Thymus (tissue), 11 donors: ENCODE measurements at regions not wholly inside any gene's neighbourhood (a gene's known extent, or its start where the extent isn't known, plus 50 kb on each side); places are given as distances from the start of the nearest gene placed in this dataset.

Experiments
- DNase-seq, 9 donors: peaks; one replicate each; pipeline ENCODE4 v3.0.0-alpha.2; 2013; ENCODE audit warnings: low spot score in 9 of 9, low read depth in 6 of 9, missing footprints in 1 of 9
- H3K27ac ChIP-seq, 2 donors: one replicate each; pipeline ENCODE4 v1.5.1; 2013; ENCODE audit warnings: control low read depth in 1 of 2, low read depth in 1 of 2, low read length in 1 of 2, mild to moderate bottlenecking in 1 of 2, moderate library complexity in 1 of 2
- H3K27me3 ChIP-seq, 2 donors: one replicate each; pipeline ENCODE4 v1.5.1; 2013; ENCODE audit warnings: low read length in 1 of 2; ENCODE audit not compliant: control insufficient read depth in 2 of 2, insufficient read depth in 1 of 2
- H3K36me3 ChIP-seq, 2 donors: one replicate each; pipeline ENCODE4 v1.5.1; 2013; ENCODE audit warnings: low read length in 1 of 2, mild to moderate bottlenecking in 1 of 2, moderate library complexity in 1 of 2; ENCODE audit not compliant: control insufficient read depth in 2 of 2, insufficient read depth in 2 of 2
- H3K4me1 ChIP-seq, 2 donors: one replicate each; pipeline ENCODE4 v1.5.1; 2013; ENCODE audit warnings: low read length in 2 of 2; ENCODE audit not compliant: control insufficient read depth in 2 of 2, insufficient read depth in 2 of 2
- H3K4me3 ChIP-seq, 2 donors: one replicate each; pipeline ENCODE4 v1.5.1; 2013; ENCODE audit warnings: low read length in 2 of 2, control low read depth in 1 of 2, mild to moderate bottlenecking in 1 of 2
- H3K9me3 ChIP-seq, 2 donors: one replicate each; pipeline ENCODE4 v1.5.1; 2013; ENCODE audit warnings: low read length in 1 of 2, mild to moderate bottlenecking in 1 of 2; ENCODE audit not compliant: control insufficient read depth in 2 of 2, insufficient read depth in 1 of 2
- WGBS: extraction: QIAGEN DNeasy Blood & Tissue Kit; methylation state at CpG from one replicate; pipeline ENCODE4 v1.1.7; 2013; 5-methylcytosine and 5-hydroxymethylcytosine counted together
- donor health status: healthy.

DNA sequence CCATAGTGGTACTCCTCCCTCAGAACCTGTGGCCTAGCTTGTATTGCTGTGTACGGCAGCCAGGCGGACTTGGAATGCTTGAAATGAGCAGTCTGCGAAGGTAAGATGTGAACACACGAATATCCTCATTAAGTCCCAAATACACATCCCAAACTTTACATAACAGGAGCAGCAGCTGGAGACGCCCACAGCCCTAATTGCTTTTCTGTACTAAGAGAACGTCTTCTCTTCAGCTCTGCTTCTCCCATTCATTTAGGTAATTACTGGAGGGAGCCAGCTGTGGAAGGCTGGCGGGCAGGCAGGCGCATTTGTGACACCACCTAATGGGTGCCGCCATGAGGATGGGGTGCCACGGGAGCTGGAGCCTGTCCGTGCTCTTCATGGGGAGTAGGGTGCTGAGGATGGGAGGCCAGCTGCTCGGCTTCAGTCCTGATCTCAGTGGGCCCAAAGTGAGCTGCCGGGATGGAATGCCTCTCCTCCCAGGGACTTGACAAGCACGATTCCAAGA, 66.6 kb upstream of the POU3F1 start:
- H3K4me1 ChIP-seq: no peaks in the 10 kb centered on the region
- H3K9me3 ChIP-seq: no peaks in the 10 kb centered on the region
- no peaks in the 10 kb centered on the region for H3K27me3 ChIP-seq
- H3K36me3 ChIP-seq: no peaks in the 10 kb centered on the region
- H3K4me3 ChIP-seq: no peak overlapping the region
- no peak for DNase-seq
- 92% methylated on average over 14 of the region's 14 CpGs for WGBS
- H3K27ac ChIP-seq: no peak overlapping the region

DNA sequence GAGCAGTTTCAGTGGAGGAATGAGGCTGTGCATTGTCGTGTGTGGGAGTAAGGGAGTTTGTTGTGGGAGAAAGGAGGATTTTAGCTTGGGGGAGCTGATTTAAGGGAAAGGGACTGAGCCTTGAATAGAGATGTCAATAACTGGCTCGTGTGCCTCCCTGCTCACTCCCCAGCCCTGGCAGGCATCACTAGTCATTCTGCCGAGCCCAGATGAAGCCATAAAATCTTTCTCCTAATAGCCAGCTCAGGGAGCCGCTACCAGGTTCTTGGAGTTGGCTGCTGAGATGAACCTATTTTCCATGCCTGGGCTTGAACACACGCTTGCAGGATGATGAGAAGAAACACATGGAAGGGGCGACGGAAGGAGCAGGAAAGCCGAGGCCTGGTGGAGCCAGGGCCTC, 65.0 kb upstream of the POU3F1 start:
- no peak for DNase-seq

DNA sequence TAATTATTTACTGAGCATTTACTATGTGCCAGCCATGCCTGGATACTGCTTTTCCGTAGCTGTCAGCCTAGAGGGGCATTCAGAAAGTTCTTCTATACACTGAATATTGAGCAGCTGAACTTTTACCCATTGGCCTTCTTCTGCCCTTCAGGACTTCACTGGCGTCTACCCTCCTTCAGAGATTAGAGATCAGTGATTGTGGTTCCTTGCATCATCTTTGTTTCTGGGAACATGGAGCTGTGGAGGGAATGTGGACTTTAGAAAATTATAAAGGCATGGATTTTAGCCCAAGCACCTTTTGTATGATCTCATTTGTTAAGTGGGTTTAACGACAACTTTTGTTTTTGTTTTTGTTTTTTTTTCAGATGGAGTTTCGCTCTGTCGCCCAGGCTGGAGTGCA, 58.7 kb upstream of the POU3F1 start:
- WGBS: 96% methylated on average over 5 of the region's 5 CpGs
- Histone ChIP-seq H3K4me1 (no peaks in the 10 kb centered on the region), H3K4me3 (no peak overlapping the region), H3K27ac (no peak overlapping the region), H3K9me3 (no peaks in the 10 kb centered on the region), H3K27me3 (no peaks in the 10 kb centered on the region), H3K36me3 (no peaks in the 10 kb centered on the region)
- no peak for DNase-seq

More for the DNA sequence above, 65.0 kb upstream of the POU3F1 start:
- Histone ChIP-seq H3K4me1 (no peaks in the 10 kb centered on the region), H3K36me3 (no peaks in the 10 kb centered on the region), H3K9me3 (no peaks in the 10 kb centered on the region), H3K27me3 (no peaks in the 10 kb centered on the region), H3K4me3 (no peak overlapping the region), H3K27ac (no peak overlapping the region)
- 94% methylated on average over 8 of the region's 8 CpGs for WGBS

DNA sequence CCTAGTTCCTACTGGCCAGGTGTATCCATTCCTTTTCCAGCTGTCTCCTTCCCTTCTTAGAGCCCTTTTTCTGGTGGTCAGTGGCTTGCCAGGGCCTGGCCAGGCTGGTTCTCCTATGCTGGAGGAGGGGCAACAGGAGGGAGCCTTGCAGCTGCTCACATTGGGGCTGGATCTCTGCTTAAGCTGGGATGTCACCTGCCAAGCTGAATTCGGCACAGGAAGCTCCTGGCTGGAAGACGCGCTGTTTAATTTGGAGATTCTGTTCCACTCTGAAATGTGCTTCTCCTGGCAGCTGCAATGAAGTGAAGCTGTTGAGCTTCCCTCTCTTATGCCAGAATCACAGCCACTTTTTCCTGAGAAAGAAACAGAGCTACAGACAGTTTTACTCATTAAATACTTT, 56.0 kb upstream of the POU3F1 start:
- Histone ChIP-seq H3K27me3 (no peaks in the 10 kb centered on the region), H3K36me3 (no peaks in the 10 kb centered on the region), H3K9me3 (no peaks in the 10 kb centered on the region), H3K4me1 (no peaks in the 10 kb centered on the region), H3K4me3 (no peak overlapping the region), H3K27ac (no peak overlapping the region)
- WGBS: 89% methylated on average over 3 of the region's 3 CpGs
- DNase-seq: no peak

DNA sequence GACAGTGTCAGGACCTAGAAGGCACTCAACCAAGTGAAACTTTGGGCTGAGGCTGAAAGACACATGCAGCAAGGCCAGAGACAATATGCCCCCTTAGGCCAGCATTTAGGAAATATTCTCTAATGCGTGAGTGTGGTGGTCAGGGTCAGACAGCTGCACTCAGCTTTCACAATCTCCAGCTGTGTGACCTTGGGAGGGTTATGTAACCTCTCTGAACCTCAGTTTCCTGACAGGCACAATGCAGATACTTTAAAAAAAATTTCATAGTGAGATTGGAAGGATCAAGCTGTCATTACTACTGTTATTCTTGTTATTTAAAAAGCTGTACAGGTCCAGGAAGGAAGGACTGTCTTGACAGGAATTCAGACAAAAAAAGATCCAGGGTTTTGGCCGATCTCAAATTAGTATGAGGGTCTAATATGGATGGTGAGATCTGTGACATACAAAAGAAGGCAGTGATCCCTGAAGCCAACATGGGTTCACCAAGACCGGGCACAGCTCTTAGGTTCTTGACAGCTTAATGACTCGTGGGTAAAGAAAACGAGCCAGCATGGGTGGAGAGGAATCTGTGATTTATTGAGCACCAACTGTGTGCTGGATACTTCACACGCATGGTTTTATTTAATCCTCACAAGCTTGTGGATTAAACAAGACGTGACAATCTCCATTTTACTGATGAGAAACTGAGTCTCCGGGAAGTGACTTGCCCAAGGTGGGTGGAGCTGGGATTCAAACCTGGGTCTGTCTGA, 54.6 kb upstream of the POU3F1 start:
- H3K4me1 ChIP-seq: no peaks in the 10 kb centered on the region
- DNase-seq: no peak
- H3K9me3 ChIP-seq: no peaks in the 10 kb centered on the region
- WGBS: 93% methylated on average over 8 of the region's 8 CpGs
- no peaks in the 10 kb centered on the region for H3K27me3 ChIP-seq
- H3K36me3 ChIP-seq: no peaks in the 10 kb centered on the region
- no peak overlapping the region for H3K4me3 ChIP-seq
- no peak overlapping the region for H3K27ac ChIP-seq

DNA sequence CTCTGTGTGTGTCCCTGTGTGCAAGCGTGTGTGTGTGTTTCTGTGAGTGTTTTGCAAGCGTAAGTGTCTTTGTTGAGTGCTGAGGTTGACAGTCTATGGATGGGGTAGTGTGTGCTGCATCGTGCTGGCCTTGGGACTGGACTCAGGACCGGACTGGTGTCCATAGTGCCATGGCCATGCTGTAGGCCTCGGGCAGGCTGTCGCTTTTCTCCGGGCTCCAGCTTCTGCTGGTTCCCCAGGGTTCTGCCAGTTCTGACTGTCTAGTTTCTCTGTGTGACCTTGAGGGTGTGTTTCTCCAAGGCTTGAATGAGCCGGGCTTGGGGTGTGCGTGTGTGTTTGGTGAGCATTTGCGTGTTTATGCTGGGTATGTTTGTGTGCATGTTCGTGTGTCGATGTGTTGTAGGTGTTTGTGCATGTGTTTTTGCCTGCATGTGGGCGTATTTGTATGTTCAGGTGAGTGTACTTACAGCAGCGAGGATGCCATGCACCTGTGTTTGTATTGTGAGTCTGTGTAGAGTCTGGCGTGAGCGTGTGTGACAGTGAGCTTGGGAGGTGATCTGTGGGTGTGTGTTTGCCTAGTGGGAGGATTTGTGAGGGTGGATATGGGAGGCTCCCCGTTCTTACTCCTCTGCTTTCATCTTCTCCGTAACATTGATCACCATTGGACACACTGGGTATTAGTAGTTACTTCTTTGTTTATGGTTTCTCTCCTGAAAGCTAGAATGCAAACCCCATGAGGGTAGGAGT, 51.7 kb upstream of the POU3F1 start:
- no peak overlapping the region for H3K4me3 ChIP-seq
- no peaks in the 10 kb centered on the region for H3K4me1 ChIP-seq
- no peaks in the 10 kb centered on the region for H3K9me3 ChIP-seq
- no peak for DNase-seq
- no peaks in the 10 kb centered on the region for H3K36me3 ChIP-seq
- H3K27ac ChIP-seq: no peak overlapping the region
- WGBS: 88% methylated on average over 18 of the region's 18 CpGs
- H3K27me3 ChIP-seq: peaks cover 0 to 18% of the 10 kb centered on the region in 2 donors

DNA sequence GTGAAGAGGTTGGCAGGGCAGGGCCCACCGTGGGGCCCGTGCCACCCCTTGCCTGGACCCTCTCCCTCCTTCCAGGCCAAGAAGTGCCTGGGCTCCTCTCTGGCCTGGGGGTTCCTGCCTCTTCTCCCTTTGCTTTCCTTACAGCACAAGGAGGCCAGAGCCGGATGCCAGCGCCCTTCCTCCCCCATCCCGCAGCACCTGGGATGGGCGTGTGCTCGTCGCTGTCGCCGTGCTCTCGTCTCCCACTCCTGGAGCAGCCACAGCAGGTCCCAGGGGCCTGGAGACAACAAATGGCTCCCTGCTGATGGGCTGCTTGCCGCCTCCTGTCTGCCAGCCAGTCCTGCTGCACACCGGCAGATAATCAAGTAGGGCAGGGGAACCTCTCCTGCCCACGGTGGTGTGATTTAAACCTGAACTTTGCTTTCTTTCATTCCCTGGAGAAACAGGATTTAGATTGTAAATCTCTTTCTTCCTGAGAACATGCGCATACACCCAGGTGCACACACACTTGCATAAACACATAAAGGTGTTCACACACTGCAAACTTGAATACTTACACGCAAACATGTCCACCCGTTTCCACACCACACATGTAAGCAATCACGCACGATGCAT, 50.8 kb upstream of the POU3F1 start:
- H3K36me3 ChIP-seq: no peaks in the 10 kb centered on the region

More for the DNA sequence above, 50.8 kb upstream of the POU3F1 start:
- Histone ChIP-seq H3K27ac (no peak overlapping the region), H3K4me1 (no peaks in the 10 kb centered on the region), H3K9me3 (no peaks in the 10 kb centered on the region), H3K27me3 (peaks cover 0 to 22% of the 10 kb centered on the region in 2 donors), H3K4me3 (no peak overlapping the region)
- WGBS: 92% methylated on average over 19 of the region's 19 CpGs
- no peak for DNase-seq
